ENCODE measurements at regions not wholly inside any gene's neighbourhood (a gene's known extent, or its start where the extent isn't known, plus 50 kb on each side); places are given as distances from the start of the nearest gene placed in this dataset.
"Not testable (repeated sequence)": the region's sequence is repeated elsewhere in the genome, so short reads cannot be mapped to it uniquely, and the experiment has no call there.

DNA sequence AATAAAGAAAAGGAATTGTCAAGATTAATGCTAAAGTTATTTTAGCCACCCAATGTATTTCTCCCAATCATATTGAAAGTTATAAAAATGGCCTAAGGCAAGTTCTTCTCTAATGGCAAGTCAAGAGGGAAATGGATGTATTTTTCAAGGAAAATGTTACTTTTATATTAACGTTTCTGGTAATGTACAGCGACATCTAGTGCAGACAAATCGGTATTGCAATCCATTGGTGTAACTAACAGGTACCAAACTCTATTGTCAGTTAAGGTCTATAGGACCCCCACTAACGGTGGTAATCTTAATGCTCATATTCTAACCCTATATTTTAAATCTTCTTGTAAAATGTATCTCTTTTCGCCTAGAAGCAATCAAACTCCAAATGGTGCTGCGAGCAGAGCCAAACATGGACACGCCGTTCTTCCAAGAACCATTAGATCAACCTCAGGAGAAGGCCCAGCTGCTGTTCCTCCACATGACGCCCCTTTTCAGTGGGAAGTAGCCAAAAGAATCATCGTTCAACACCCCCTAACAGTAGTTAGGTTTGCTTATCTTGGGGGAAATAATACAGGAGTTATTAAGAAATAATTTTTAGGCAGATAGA is 98.5 kb upstream of the PABPC3 start:
- no peak for DNase-seq

- no peak for DNase-seq
Measured at GRCh38 chr13:24998433-24998832, 97.5 kb upstream of the PABPC3 start.

DNA sequence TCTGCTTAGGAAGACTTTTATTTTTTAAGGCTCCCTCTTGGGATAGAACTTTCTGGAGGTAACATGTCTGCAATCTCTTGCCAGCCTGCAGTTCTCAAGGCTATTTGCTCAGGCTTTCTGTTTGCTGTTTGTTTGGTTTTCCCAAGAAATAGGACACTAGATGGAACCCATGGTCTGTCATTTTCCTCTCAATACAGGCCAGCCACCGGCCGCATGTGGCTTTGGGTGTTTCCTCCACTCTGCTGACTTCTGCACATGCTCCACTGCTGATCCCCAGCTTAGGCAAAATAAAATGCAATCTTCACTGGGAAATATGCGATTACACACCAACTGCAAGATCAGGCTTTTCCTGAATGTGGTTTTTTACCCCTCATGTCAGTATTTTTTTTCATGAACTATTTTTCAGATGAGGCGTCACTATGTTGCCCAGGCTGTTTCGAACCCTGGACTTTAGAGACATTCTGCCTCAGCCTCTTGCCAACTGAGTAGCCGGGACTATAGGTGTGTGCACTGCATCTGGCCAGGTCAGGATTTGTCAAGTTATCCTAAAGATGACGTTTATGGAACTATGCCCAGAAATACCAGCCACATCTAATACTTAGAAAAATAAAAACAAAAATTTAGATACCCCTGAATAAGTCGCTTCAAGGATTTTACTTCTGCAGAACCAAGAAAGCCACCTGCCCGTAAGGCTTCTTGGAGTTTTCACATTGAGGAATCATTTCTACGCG is 94.3 kb upstream of the PABPC3 start:
- no peak for DNase-seq

DNA sequence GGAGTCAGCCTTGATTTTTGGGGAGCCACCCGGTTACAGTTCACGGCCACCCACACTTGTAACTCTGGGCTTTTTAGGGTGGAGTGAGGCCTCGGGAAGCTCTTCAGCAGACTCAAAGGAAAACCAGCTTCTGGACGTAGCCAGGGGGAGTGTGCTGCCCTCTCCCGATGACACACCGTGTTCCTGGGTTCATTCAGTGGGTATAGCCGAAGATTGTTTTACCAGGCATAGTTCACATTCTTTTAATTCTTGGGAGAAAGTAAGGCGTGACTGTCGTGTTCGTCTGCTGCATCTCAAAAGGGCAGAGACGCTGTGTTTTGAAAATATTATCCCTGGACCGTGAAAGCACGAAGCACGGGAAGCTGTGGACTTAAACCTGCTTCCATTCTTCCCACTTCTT is 93.6 kb upstream of the PABPC3 start:
- not testable (repeated sequence) for DNase-seq

- DNase-seq: not testable (repeated sequence)
Measured at GRCh38 chr13:25004489-25004888, 91.4 kb upstream of the PABPC3 start.

GRCh38 chr13:25005050-25005497 is 90.9 kb upstream of the PABPC3 start:
- DNase-seq: not testable (repeated sequence)

DNA sequence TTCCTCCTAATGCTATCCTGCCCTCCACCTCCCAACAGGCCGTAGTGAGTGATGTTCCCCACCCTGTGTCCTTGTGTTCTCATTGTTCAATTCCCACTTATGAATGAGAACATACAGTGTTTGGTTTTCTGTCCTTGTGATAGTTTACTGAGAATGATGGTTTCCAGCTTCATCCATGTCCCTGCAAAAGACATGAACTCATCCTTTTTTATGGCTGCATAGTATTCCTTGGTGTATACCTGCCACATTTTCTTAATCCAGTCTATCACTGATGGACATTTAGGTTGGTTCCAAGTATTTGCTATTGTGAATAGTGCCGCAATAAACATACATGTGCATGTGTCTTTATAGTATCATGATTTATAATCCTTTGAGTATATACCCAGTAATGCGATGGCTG is 88.5 kb upstream of the PABPC3 start:
- DNase-seq: not testable (repeated sequence)

DNA sequence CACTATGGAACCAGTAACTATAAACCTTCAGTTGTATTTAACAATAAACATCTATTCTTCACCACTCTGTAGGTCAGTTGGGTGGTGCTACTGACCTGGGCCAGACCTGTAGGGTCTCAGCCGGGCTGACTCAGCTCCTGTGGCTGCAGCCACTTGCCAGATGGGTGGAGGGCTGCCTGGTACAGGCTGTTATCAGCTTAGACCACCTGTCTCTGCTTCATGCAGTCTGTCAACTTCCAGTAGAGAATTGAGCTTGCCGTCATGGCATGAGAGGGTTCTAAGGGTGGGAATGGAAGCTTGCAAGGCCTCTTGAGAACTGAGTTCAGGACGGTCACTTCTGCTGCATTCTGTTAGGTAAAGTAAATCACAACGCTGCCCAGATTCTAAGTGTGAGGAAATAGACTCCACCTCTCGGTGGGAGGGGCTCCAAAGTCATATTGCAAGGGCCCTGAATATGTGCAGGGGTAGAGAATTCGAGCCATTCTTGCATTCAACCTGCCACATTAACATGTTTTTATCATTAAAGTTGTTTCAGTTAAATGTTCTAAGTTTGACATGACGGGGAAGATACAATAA is 81.5 kb upstream of the PABPC3 start:
- DNase-seq: not testable (repeated sequence)

DNA sequence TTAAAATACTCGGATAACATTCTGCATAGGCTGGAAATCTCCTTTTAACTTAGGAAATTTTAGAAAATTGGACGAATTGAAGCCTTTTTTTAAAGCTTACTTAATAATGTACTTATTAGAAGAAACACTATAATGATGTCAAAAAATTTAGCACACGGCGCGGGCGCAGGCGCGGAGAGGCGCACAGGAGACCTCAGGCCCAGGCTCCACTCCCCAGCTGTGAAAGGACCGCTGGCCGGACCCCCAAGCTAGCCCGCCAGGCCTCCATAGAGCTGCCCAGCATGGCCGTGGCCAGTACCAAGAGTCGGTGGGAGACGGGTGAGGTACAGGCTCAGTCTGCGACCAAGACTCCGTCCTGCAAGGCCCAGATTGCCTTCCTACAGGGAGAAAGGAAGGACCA is 78.8 kb upstream of the PABPC3 start:
- DNase-seq: not testable (repeated sequence)

DNA sequence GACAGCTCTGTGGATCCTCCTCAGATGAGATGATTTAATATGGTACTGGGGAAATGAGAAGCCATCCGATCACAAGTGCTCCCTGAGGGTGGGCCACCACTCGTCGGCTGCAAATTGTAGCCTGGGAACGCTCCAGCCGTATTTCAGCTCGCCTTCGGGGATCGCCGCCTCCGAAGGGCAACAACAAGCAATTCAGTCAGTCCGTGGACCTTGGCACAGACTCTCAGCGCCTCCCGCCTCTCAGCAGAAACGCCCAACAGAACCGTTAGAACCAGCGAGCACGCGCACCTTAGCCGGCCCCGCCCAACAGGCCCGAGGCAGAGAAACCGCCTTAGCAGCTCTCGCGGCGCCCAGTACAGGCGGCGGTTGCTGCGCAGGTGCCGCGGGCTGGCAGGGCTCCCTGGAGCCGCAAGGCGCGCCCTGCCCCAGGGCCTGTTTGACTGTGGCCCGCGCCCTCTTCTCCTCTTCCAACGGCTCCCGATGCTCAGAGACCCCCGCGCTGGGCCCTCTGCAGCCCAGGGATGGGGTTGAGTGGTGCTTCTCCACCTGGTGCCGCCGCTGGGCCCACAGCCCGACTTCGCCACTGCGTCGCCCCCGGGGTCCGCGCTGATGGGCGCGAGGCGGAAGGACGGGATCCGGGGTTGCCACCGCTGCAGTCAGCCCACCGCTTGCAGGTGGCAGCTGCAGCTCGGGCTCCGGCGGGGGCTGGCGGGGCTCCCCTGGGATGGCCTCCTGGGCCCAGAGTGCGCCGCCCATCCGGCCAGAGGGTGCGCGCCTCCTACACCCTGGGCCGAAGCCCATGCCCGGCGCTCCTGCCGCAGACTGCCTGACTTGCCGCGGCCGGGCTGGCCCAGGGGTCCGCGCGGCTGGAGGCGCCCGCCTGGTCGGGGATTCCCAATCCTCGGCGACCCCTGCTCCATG is 77.9 kb upstream of the PABPC3 start:
- not testable (repeated sequence) for DNase-seq

- no peak for DNase-seq
Measured at GRCh38 chr13:25018729-25019115, 77.2 kb upstream of the PABPC3 start.

DNA sequence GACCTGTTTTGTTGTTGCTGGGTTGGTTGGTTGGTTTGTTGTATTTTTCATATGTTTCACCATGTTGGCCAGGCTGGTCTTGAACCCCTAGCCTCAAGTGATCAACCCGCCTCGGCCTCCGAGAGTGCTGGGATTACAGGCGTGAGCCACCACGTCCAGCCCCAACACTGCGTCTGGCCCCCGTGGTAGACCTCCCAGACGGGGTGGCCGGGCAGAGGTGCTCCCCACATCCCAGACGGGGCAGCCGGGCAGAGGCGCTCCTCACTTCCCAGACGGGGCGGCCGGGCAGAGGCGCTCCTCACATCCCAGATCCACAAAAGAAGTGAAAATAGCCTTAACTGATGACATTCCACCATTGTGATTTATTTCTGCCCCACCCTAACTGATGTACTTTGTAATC is 76.2 kb upstream of the PABPC3 start:
- not testable (repeated sequence) for DNase-seq

- no peak for DNase-seq
Measured at GRCh38 chr13:25024175-25024574, 71.8 kb upstream of the PABPC3 start.

DNA sequence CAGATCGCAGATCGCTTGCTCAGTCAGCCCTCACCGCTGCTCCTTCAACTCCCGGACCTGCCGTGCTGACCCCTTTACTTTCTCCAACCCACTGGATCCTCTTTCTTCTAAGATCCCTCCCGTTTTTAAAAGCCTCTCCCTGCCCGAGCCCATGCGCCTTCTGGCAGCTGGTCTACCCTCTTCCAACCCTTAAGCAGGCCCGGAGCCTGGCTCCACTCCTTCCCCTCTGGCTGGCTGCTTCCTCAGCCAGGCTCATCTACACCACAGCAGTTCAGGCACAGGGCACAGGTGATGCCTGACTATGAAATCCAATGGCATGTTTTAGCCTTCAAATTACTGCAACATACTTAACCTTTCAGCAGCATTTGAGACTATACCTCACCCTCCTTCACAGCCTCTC is 63.8 kb upstream of the PABPC3 start:
- DNase-seq: no peak

GRCh38 chr13:25034173-25034572 is 61.8 kb upstream of the PABPC3 start:
- DNase-seq: no peak

DNA sequence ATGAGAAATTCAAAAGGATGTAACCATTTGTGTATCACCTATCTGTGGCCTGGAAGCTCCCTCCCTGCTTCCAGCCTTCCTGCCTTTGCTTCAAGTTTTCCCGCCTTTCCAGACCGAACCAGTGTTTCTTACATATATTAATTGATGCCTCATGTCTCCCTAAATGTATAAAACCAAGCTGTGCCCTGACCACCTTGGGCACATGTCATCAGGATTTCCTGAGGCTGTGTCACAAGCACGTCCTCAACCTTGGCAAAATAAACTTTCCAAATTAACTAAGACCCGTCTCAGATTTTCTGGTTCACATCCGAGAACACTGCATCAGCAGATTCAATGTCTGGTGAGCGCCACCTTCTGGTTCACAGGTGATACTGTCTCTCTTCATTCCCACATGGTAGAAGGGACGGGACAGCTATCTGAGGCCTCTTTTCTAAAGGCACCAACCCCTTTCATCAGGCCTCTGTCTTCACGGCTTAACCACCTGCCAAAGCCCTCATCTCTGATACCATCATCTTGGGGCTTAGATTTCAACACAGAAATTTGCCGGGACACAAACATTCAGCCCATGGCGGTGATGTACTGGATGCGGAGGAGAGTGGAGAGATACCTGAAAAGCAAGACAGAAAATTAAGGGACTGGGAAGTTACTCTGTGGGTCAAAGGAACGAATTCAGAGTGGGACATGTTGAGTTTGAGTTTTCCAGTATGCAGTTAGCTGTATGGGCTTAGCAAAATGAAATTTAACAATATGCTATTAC is 58.7 kb upstream of the PABPC3 start:
- DNase-seq: no peak

DNA sequence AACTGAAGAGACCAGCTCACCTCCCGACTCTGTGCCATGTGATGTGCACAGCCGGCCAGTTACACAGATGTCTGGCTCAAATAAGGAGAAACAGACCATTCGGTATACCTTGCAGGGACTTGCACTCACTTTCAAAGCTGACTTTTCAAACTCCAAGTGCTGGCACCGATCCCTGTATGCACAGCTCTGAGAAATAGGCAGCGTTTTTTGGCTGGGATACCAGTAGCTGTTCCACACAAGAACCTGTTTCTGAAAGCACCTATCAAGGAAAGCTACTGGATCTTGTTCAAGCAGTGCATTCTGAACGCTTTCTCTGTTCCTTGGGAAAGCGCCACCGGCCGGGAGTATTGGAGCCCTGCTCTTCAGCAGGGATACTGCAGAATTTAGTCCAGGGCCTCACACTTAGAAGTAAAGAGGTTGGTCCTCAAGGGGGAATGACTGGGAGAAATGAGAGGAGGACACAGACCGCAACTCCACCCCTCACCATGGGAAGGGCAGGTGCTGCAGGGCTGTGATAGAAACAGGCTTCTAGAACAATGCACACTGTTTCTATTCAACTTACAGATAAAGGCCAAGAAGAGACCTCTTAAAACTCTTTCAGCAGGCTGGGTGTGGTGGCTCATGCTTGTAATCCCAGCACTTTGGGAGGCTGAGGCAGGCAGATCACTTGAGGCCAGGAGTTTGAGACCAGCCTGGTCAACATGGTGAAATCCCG is 53.6 kb upstream of the PABPC3 start:
- DNase-seq: no peak

- DNase-seq: no peak
Measured at GRCh38 chr13:25044071-25044470, 51.9 kb upstream of the PABPC3 start.
